HEK293T (cell line): ENCODE measurements at regions not wholly inside any gene's neighbourhood (a gene's known extent, or its start where the extent isn't known, plus 50 kb on each side); places are given as distances from the start of the nearest gene placed in this dataset.

Experiments used
- ARNT ChIP-seq: fragments of 450-650 bp; IDR thresholded peaks from 2 replicates; pipeline ENCODE4 v1.6.1; 2017; ENCODE audit warnings: mild to moderate bottlenecking
- BHLHE40 ChIP-seq: fragments of 450-650 bp; IDR thresholded peaks from 2 replicates; pipeline ENCODE4 v1.6.1; 2016; ENCODE audit warnings: mild to moderate bottlenecking, moderate library complexity, borderline replicate concordance
- ELF4 ChIP-seq: fragments of 450-650 bp; IDR thresholded peaks from 2 replicates; pipeline ENCODE4 v1.6.1; 2017; ENCODE audit warnings: antibody characterized with exemption
- FOXA1 ChIP-seq: fragments of 450-650 bp; IDR thresholded peaks from 2 replicates; pipeline ENCODE4 v1.6.1; 2016; ENCODE audit warnings: mild to moderate bottlenecking
- FOXK2 ChIP-seq: fragments of 450-650 bp; IDR thresholded peaks from 2 replicates; pipeline ENCODE4 v1.6.1; 2016; ENCODE audit warnings: mild to moderate bottlenecking
- FOXM1 ChIP-seq: fragments of 450-650 bp; IDR thresholded peaks from 2 replicates; pipeline ENCODE4 v1.6.1; 2017; ENCODE audit warnings: mild to moderate bottlenecking, borderline replicate concordance
- L3MBTL2 ChIP-seq: fragments of 450-650 bp; conservative IDR thresholded peaks from 2 replicates; pipeline ENCODE4 v1.6.1; 2016; ENCODE audit warnings: mild to moderate bottlenecking
- LEF1 ChIP-seq: fragments of 450-650 bp; IDR thresholded peaks from 2 replicates; pipeline ENCODE4 v1.6.1; 2017; ENCODE audit warnings: mild to moderate bottlenecking, borderline replicate concordance
- NFRKB ChIP-seq: fragments of 450-650 bp; IDR thresholded peaks from 2 replicates; pipeline ENCODE4 v1.6.1; 2016; ENCODE audit warnings: mild to moderate bottlenecking, moderate library complexity
- SP1 ChIP-seq: fragments of 450-650 bp; IDR thresholded peaks from 2 replicates; pipeline ENCODE4 v1.6.1; 2017
- SUZ12 ChIP-seq: fragments of 450-650 bp; IDR thresholded peaks from 2 replicates; pipeline ENCODE4 v1.6.1; 2016; ENCODE audit warnings: mild to moderate bottlenecking
- TARDBP ChIP-seq: fragments of 450-650 bp; IDR thresholded peaks from 2 replicates; pipeline ENCODE4 v1.6.1; 2016
- ZNF384 ChIP-seq: fragments of 450-650 bp; IDR thresholded peaks from 2 replicates; pipeline ENCODE4 v1.6.1; 2016
- TF ChIP-seq, protein P1 (sequence below): fragments of 450-650 bp; IDR thresholded peaks from 2 replicates; pipeline ENCODE4 v1.6.1; 2016

DNA sequence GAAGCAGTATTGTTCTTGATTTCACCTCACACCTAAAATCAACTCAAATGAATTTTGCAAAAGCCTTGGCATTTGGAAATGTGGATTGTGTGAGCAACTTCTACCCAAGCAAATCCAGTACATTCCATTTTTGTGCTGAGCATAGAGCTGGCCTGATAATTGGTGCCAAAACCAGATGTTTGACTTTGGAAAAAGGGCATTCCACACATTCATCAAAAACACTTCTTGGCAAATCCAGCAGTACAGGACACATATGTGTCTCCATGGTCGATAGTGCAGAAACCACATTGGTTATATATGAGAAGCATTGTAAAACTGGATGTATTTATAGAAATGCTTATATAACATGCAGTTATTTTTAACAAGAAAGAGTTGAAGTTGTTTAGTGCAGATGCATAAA is 210.4 kb downstream of the KCNK2 start:
- TF ChIP-seq FOXA1, result no peak
- TF ChIP-seq ELF4, result no peak
- no peak for TF ChIP-seq ZNF384
- TF ChIP-seq SUZ12, result no peak
- TF ChIP-seq, protein P1, sequence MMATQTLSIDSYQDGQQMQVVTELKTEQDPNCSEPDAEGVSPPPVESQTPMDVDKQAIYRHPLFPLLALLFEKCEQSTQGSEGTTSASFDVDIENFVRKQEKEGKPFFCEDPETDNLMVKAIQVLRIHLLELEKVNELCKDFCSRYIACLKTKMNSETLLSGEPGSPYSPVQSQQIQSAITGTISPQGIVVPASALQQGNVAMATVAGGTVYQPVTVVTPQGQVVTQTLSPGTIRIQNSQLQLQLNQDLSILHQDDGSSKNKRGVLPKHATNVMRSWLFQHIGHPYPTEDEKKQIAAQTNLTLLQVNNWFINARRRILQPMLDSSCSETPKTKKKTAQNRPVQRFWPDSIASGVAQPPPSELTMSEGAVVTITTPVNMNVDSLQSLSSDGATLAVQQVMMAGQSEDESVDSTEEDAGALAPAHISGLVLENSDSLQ, result no peak
- no peak for TF ChIP-seq BHLHE40
- no peak for TF ChIP-seq SP1
- no peak for TF ChIP-seq FOXM1
- TF ChIP-seq FOXK2, result no peak
- TF ChIP-seq ARNT, result no peak
- no peak for TF ChIP-seq TARDBP
- no peak for TF ChIP-seq L3MBTL2
- no peak for TF ChIP-seq LEF1
- TF ChIP-seq NFRKB, result no peak
